ENCODE measurements at regions not wholly inside any gene's neighbourhood (a gene's known extent, or its start where the extent isn't known, plus 50 kb on each side); places are given as distances from the start of the nearest gene placed in this dataset.

DNA sequence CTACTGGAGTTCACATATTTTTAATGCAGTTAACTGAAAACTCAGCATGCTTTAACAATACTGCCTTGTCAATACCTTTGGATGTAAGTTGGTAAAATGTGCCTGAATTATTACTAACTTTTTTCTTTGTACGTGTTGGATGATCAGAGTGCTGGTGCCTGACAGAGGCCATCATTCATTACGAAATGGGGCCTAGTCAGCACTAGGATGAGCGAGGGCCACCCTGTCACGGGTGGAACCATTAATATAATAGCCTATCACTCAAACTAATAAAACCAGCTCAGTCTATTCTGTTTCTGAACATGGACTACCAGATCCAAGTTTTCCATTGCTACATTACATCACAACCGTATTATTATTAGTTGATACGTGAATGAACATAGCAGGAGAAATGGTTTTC lies 501.7 kb upstream of the TENM3 start:
- no peak overlapping the region for H3K4me3 ChIP-seq (ENCODE audit: low read depth, low read length)
- TF ChIP-seq, protein P1, sequence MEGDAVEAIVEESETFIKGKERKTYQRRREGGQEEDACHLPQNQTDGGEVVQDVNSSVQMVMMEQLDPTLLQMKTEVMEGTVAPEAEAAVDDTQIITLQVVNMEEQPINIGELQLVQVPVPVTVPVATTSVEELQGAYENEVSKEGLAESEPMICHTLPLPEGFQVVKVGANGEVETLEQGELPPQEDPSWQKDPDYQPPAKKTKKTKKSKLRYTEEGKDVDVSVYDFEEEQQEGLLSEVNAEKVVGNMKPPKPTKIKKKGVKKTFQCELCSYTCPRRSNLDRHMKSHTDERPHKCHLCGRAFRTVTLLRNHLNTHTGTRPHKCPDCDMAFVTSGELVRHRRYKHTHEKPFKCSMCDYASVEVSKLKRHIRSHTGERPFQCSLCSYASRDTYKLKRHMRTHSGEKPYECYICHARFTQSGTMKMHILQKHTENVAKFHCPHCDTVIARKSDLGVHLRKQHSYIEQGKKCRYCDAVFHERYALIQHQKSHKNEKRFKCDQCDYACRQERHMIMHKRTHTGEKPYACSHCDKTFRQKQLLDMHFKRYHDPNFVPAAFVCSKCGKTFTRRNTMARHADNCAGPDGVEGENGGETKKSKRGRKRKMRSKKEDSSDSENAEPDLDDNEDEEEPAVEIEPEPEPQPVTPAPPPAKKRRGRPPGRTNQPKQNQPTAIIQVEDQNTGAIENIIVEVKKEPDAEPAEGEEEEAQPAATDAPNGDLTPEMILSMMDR (conservative IDR thresholded peaks at IDR 0.05; ENCODE audit: low read depth, low read length) = no peak
- no peak for DNase-seq (ENCODE audit: low read depth)

DNA sequence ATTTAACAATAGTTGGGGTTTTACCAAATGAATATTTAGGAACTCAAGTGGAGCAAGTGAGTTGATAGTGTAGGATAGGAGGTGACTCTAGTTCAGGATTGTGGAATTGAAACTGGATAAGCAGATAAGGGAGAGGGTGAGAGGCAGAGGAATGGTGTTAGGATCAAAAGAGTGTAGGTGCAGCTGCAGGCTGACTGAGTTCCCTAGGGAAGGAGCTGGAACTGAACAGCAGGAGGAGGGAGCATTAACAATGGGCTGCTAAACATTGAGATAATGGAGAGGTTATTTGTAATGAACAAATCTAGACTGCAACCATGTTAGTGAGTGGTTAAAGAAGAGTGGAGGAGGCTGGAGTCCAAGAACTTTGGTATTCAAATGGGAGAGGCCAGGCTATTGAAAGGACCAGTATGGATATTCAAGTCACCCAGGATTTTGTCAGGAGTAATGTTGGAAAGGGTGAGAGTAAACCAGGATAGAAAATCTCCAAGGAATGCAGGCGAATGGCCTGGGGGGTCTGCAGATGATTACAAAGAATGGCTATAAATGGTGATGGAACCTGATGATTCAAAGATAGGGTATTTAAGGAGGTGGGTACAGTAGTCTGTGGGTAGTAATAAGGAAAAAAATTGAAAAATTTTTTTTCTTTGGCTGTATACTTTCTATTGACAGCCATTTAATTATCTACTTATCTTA lies 497.1 kb upstream of the TENM3 start:
- TF ChIP-seq, protein P1 (conservative IDR thresholded peaks at IDR 0.05; ENCODE audit: low read depth, low read length) = no peak
- DNase-seq (ENCODE audit: low read depth) = no peak
- H3K4me3 ChIP-seq (ENCODE audit: low read depth, low read length) = no peak overlapping the region

DNA sequence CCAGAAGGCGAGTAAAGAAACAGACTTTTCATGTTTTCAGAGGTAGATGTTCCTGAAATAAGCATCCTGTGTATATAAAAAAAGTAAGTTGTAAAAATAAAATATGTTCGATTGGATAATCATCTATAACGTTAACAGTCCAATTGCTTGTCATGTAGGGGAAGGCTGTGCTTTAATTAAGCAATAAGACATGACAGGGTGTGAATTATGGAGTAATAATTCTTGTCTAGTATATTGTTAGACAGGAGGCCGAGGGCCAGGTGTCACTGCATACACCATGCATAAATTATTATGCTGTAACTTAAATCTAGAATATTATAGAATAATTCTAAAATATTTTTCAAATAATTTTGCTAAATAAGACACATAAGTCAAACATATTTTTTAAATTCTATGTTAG lies 494.6 kb upstream of the TENM3 start:
- TF ChIP-seq, protein P1 (conservative IDR thresholded peaks at IDR 0.05; ENCODE audit: low read depth, low read length) = no peak
- no peak for DNase-seq (ENCODE audit: low read depth)
- no peak overlapping the region for H3K4me3 ChIP-seq (ENCODE audit: low read depth, low read length)

DNA sequence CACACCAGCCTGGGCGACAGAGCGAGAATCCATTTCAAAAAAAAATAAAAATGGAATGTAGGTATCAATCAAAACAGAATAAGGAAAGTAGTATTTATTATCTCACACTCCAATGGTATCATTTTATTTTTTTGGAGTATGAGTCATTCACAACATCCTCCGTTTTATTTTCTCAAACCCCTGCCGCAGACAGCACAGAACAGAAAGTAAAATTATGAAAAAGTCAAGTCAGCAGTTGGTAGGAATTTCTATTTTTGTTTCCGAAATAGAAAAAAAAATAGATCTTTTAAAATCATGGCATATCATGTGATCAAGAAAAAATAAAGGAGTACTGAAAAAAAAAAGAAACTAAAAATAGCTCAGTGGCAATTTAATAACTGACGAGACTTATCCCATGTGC lies 490.7 kb upstream of the TENM3 start:
- TF ChIP-seq, protein P1 (conservative IDR thresholded peaks at IDR 0.05; ENCODE audit: low read depth, low read length) = no peak
- DNase-seq (ENCODE audit: low read depth) = no peak
- no peak overlapping the region for H3K4me3 ChIP-seq (ENCODE audit: low read depth, low read length)

DNA sequence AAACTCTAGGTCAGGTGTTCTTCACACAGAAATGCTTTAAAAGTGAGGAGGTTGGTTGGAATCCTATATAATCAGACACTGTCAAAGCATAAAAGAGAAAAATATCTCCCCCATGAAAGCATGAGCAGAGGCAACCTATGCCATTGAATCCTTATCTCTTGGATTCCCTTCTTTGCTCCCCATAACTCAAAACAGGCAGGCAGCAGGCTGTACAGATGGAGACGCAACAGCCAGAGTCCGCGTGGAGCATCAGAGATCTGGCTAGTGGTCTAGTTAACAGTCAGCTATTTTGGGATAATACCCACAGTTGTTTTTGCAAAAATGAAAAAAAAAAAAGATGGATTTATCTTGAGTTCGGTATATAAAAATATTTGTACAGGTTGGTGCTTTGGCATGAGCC lies 490.0 kb upstream of the TENM3 start:
- DNase-seq (ENCODE audit: low read depth) = no peak
- H3K4me3 ChIP-seq (ENCODE audit: low read depth, low read length) = no peak overlapping the region
- TF ChIP-seq, protein P1 (conservative IDR thresholded peaks at IDR 0.05; ENCODE audit: low read depth, low read length) = no peak

DNA sequence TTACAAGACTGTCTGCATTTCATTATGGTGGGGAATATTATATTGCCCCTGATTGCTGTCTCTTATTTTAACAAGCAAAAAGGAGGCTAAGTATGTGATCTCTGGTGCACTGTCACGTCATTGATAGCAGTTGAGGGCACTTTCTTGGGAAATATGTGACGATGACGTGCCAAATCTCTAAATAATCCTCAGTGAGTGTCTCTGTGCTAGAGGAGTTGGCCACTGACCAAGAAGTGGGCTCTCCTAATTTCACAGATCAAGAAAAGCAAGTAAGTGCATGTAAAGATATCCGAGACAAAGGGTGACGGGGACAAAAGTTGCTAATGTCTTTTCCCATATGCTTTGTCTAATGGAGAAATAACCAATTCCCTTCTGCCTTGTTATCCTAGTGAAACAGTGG lies 487.4 kb upstream of the TENM3 start:
- no peak overlapping the region for H3K4me3 ChIP-seq (ENCODE audit: low read depth, low read length)
- TF ChIP-seq, protein P1 (conservative IDR thresholded peaks at IDR 0.05; ENCODE audit: low read depth, low read length) = no peak
- DNase-seq (ENCODE audit: low read depth) = no peak

DNA sequence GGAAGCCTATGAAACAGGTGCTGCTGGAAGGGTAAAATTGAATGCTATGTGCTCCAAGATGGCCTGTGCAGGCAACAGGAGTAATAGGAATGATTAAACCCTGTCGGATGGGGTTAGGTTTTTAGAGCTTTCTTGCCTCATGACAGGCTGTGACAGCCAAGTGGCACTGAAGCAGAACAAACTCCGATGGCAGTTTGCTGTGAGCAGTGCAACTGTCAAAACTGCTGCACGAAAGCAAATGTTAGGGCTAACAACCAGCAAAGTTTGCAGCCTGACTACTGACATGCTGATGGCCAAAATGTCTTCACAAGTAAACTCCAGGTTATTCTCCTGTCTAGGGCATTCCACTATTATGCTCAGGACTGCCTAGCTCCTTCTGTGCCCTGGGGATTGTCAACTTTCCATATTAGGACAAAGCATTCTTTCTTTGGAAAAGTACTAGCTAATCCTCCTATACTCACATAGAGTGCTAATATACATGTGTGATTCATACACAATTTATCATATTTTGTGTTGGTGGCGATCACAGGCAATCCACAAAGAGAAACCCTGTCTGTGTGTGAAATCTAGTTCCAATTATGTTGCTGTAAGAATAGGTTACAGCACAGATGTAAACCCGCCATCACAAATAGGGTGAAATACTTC lies 486.6 kb upstream of the TENM3 start:
- no peak overlapping the region for H3K4me3 ChIP-seq (ENCODE audit: low read depth, low read length)
- TF ChIP-seq, protein P1 (conservative IDR thresholded peaks at IDR 0.05; ENCODE audit: low read depth, low read length) = no peak
- DNase-seq (ENCODE audit: low read depth) = no peak

Data from epithelial cell of proximal tubule (primary cell).